GM18499 (cell line): ENCODE measurements at regions not wholly inside any gene's neighbourhood (a gene's known extent, or its start where the extent isn't known, plus 50 kb on each side); places are given as distances from the start of the nearest gene placed in this dataset.

Experiments
- ATAC-seq: cut with Tn5 transposase; IDR thresholded peaks from one replicate; pipeline ENCODE4 v1.9.1; 2021; ENCODE audit warnings: moderate number of reproducible peaks; ENCODE audit not compliant: insufficient read depth, unreplicated experiment

DNA sequence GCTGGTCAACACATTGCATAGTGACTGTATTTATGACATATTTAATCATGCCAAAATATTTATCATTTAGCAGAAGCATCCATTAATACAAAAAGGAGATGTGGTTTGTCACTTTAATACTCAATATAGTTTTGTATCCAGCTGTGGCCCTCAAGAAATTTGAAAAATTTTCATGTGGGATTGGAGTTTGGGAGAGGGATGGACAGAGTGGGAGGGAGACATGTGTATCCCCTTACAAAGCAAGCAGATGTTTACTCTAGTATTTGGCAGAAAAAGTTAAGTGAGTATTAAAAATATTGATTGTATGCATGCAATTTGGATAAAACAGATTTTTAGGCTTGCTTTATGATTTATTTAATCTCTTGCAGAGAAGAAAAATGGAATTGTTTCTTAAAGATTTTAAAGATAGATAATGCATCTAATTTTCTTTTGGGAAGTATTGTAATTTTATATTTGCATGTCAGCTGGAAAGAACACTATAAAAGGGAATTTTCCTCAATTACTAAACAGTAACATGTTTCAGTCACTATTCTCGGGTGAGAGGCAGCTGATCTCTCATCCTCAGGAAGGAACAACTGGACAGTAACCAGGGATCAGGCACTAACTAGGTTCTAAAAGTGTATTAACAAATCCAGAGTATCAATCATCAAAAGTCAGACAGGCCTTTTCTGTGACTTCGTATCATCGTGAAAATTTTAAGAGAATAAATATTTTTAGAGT is 1184.7 kb upstream of the NXPH2 start:
- no peak for ATAC-seq

DNA sequence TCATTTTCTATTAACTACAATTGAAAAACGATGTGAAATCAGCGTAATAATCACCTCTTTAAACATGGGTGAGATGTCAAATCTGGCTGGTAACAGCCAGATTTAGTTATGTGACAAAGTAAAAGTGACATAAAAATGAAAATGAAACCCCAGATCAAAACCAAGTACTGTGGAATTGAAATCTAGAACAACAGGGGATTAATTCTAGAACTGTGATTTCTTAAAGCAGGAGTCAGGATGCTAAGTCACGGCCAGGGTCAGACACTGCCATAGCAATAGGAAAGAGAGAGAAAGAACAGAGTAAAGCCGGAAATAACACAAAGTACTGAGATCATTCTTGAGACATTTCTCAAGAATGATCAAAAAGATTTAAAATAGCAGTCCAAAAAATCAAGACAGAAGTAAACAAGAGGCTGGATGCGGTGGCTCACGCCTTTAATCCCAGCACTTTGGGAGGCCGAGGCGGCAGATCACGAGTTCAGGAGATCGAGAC is 1183.7 kb upstream of the NXPH2 start:
- ATAC-seq = no peak

DNA sequence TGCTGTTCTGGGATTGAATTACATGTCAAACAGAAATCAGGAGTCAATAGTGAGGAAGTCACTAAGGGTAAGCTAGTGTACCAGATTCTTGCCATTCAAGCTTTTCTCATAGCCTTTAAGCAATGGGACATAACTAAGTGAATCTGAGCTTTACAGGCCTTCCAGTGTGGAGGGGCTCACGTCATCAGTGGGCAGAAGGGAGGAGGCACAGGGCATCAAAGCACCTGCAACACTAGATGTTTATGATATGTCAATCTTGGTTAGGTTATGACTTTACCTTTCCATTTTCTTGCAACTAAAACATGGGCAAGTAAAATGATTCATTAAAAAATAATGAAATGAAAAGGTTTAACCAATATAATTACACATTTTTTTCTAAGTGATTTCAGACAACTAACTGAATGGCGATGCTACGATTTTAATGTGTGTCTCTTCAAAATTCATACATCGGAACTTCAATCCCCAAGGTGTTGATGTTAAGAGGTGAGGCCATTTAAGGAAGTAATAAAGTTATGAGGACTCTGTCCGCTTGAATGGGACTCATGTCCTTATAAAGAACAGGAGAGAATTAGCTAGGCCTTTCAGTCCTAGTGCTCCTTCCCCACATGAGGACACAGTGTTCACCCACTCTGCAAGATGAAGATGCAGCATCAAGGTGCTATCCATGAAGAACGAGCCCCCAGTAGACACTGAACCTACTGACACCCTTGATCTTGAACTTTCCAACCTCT is 1169.2 kb upstream of the NXPH2 start:
- ATAC-seq = no peak

DNA sequence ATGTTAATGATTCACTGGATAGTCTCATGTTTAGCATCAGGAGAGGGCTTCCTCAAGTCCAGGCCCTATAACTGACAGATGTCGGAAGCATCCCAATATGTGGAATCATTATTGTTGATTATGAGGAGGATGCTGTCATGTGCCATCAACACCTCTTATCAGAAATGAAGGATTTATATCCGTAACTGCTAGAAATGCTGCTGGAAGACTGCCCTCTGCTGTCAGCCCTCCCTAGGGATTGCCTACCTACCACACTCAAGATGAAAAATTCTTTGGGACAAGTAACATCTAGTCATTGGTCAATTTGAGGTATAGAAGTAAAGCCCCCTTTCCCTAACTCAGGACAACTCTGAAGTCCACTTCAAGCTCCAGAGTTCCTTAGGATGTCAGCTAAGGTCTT is 1166.5 kb upstream of the NXPH2 start:
- ATAC-seq = no peak

DNA sequence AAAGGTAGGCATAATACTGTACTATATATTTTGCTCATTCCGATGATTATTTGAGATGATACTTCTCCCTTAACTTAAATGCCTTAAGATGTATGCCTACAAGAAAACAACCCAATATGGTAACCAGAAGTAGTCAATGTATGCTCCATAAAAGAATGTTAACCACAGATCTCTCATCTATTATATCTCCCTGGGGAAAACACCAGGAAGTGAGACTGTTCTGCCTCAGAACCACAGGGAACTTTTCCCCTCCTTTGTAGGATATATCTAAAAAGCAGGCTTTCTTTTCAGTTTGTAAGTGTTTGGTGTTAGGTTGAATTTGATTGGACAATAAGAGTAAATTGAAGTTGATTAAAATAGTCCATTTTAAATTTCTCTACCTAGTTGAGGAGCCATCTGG is 1160.5 kb upstream of the NXPH2 start:
- ATAC-seq = no peak

DNA sequence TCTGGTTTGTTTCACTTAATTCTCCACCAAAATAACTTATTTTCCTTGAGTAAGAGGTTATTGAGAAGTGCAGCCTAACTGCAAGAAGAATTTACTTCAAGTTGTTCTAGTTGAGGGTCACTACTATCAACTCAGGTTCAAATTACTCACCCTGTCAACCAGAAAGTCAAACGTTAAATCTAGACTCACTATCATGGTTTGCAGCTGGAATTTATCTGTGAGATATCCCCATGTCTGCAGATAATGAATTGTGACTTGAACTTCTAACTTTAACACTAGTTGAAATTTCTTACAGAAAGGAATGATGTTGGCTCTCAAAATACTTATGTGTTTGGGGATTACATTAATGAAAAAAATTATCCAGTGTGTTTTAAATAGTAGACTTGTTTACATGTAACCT is 1145.7 kb upstream of the NXPH2 start:
- no peak for ATAC-seq

DNA sequence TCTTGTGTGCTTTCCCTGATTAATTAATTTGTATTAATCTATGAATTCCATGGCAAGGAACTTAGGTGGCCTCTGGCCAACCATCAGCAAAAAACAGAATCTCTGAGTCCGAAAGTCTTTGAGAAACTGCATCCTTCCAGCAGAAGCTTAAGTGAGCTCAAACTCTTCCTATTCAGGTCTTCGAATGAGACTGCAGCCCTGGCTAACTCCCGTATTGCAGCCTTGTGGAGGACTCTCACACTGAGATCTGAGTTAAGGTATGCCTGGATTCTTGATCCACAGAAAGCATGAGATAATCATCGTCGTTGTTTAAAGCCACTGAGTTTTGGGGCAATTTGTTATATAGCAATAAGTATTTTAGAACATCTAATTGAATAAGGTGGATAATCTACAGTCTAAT is 1143.9 kb upstream of the NXPH2 start:
- no peak for ATAC-seq

DNA sequence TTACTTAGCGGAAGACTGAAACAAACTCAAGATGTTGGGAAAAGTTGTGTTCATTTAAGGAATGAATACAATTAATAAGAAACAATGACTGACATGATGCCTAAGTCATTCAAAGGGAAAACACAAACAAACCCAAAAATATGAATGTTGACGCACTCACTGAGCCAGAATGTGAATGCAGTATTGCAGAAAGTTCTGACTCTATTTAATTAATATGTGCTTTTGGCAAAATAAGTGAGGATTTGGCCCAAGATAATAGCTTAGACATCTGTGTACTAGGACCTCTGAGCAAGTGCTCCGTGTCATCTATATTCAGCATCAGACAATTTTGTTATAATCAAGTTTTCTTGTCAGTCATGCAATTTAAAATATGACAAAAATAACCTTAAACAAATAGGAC is 1138.8 kb upstream of the NXPH2 start:
- no peak for ATAC-seq

DNA sequence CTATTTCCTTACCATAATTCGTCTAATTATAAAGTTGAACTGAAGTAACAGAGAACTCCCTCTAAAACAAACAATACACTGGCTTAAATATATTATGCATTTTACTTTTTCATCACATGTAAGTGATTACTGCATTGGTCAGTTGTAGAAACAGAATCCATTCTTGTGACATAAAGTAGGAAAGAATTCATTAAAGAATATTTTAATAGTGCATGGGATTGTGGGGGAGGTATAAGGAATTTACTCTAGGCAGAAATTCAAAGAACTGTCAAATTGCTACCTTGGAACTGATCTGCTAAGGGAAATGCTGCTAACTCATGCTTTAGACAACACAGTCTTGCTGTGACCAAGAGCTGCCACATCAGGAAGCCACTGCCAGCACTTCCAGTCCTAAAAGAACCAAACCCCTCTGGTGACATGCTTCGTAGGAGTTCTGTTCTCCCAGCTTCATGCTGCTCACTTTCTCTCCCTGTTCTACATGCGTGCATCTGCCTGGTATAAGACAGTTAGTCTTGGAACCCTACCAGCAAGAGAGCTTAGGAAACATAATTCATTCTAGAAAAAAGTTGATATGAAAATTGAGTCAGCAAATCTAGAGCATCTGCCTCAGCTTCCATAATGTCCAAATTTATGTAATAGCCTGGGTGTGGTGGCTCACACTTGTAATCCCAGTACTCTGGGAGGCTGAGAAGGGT is 1137.6 kb upstream of the NXPH2 start:
- no peak for ATAC-seq

DNA sequence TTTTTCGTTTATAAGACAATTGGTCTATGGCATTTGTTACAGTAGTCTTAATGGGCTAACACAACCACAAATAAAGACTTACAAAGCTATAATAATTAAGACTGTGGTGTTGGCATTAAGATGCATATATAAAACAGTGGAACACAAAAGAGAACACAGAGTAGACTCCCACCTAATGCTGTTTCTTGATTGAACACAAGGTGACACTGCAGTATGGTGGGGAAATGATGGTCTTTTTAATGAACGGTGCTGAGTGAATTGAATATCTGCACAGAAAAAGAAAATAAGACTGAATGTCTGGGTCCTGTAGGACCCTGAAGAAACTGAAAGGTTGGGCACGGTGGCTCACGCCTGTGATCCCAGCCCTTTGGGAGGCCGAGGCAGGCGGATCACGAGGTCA is 1136.6 kb upstream of the NXPH2 start:
- no peak for ATAC-seq

DNA sequence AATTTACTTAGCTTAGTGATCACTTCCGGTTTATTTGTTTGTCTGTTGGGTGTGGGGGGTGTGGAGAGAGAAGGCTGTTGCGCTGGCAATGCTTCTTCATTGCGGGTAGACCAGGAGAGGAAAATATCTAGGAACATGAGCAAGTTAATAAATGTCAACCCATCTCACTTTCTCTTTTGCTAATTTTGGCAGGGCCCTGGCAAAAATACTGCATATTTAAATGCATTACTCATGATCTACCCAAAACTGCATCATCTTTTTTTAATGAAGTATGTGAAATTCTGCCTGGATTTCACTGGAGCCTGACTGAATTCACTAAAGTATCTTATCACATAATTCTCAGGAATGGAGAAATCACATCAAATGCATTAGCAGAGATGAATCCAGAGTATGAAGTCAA is 1131.0 kb upstream of the NXPH2 start:
- no peak for ATAC-seq

DNA sequence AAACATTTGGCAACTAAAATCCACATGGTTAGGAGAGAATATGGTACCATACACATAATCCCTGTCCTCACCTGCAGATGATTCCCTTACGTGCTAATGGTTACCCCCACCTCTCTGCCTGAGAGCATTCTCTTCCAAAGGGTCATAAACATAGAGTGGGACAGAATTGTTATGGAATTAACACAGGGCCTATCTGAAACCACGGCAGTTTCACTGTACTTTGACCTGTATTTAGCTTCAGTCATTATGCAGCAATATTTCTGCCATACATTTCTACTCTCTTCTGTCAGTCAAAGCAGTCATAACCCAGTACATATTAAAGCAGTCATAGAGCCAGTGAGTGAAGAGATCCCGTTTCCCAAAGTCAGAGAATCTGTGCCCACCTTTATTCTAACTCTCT is 1128.9 kb upstream of the NXPH2 start:
- no peak for ATAC-seq

DNA sequence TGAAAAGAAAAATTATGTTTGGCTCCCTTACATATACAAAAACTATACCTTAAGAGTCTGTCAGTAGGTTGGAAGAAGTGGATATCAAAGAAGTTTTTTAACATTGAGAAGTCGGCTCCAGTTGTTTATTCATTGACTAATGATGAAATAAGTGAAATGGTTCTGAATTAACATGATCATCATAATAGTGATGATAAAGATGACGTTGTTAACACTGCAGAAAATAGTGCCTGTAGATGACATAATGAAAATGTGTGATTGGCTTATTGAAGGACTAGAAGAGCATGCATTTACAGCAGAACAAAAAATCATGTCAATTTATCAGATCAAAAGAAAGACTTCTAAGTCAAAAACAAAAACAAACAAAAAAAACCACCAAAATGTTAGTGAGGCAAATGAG is 1125.4 kb upstream of the NXPH2 start:
- no peak for ATAC-seq

DNA sequence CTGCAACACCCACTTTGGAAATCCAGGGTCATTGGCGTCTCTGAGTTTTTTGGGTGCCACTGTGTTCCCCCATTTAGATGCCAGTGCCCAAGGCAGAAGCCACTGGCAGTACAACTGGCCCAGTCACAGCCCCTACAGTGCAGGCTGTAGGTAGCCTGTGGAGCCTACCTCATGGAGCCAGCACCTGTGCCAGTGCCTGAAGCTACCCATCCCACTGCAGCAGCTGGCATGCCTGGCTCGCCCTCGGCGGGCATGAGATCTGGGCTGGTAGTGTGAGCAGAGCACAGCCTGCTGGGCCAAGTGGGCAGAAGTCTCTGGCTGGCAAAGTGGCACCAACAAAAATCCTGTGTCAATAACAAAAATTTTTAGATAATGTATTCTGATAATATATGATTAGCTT is 1111.4 kb upstream of the NXPH2 start:
- no peak for ATAC-seq

DNA sequence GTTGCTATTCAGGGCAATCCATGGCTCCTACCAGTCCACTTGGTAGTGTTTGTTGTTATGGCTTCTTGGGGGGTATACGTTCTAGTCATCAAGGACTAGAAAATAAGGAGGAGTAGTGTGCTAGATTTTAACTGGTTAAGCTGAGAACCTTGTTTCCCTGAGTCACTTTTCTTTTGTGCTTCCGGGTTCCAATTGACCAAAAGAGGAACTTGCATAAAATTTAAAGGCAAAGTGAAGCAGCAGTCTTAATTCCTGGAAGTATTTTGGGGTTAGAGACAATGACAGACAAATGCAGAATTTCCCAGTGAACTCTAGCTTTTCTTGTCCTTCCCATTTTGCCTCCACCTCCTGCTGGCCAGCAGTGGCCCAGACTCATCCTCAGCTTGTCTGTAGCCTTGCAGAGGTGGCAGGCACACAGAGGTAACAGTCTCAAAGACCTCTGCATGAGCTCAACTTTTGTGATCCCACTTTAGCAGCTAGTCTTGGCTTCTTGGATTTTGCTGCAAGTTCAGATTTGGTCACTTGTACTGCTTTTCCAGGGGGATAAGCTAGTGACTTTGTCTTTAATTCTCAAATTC is 1105.8 kb upstream of the NXPH2 start:
- no peak for ATAC-seq

DNA sequence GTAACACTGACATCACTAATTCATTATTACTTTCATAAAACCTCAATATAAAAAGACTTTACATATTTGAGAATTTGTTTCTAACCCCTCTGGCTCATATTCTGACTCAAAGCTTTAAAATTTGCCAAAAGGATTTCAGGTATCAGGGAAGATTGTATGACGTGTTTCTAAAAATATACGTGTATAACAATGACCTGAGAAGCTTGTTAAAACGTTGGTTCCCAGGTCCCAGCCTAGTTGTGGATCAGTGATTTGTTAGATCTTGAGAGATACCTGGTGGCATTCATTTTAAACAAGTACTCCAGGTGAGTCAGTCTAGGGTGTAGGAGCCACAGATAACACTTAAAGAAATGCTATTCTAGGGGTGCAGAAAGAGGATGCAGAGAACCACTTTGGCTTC is 1096.8 kb upstream of the NXPH2 start:
- ATAC-seq = no peak

DNA sequence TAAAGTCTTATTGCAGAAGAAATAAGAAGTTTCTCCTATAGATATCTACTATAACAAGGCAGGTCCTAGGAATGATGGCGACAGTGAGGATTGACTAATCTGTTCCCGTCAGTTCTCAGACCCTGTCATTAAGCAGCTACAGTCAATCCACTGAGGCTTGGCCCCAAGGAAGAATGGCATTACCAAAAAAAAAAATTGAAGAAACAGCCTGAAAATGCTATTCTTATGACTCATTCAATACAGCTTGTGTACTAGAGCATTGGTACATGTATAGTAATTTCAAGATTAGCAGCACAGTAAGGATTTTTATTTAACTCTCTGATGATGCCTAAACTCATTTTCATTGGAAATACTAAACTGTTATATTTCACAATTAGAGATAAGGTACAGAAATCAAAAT is 1096.1 kb upstream of the NXPH2 start:
- no peak for ATAC-seq

DNA sequence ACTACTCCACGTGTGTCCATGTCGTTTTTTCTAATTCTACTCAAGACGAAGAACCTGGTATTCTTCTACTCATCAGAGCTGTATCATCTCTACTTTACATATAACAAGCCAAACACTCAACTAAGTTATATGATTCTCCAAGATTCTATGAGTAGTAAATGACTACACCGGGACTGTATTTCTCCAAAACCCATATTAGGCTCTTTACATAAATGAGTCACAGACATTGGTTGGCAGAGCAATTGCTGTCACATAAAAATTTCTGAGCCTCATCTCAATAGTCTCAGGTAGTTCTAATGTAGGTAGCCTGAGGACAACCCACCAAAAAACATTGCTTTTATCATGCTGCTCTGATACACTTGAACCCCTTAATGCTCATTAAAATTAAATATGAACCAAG is 1092.3 kb upstream of the NXPH2 start:
- no peak for ATAC-seq

DNA sequence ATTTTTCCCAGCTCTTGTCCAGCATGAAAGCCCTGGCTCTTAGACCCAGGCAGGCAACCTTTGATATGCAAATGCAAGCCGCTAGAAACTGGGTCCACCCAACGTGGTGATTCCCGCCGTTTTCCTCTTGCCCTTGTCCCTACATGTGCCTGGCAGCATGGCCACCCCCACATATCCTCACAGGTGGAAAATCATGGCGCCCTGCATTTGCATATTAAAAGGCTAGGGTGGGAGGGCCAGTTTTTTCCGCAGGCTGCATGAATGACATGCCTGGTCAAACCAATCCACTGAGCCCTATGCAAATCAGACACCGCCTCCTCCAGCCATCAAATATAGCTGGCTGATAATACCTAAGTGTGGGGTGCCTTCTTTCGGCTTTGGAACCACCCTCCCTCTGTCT is 1091.8 kb upstream of the NXPH2 start:
- ATAC-seq = no peak

DNA sequence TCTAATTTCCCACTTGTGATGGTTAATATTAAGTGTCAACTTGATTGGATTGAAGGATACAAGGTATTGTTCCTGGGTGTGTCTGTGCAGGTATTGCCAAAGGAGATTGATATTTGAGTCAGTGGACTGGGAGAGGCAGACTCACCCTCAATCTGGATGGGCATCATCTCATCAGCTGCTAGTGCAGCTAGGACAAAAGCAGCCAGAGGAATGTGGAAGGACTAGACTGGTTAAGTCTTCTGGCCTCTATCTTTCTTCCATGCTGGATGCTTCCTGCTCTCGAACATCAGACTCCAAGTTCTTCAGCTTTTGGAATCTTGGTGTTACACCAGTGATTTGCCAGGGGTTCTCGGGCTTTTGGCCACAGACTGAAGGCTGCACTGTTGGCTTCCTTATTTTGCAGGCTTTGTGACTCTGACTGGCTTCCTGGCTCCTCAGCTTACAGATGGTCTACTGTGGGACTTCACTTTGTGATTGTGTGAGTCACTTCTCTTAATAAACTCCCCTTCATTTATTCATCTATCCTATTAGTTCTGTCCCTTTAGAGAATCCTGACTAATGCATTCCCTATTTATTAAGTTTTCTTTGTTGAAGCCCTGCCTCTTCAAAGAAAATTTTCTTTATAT is 1087.5 kb upstream of the NXPH2 start:
- no peak for ATAC-seq
